HepG2 (cell line): ENCODE measurements at regions not wholly inside any gene's neighbourhood (a gene's known extent, or its start where the extent isn't known, plus 50 kb on each side); places are given as distances from the start of the nearest gene placed in this dataset.

Experiments used
- ATAC-seq: fragments of 200-7000 bp; cut with Tn5 transposase; 3 replicates; pipeline ENCODE4 v1.9.1; 2020; ENCODE audit warnings: mild to moderate bottlenecking, moderate library complexity
- BruUV-seq: library from RNA; stranded (reverse); fragments of 400-500 nt; replicated peaks from 2 replicates; lab custom pipeline; 2021; lab: Mats Ljungman, UMichigan
- CTCF ChIA-PET: fragments of 300-600 bp; formaldehyde crosslinking; extraction: SDS; loops from one replicate; lab custom pipeline; 2021; ENCODE audit warnings: low total read pairs, inconsistent platforms, low intra/inter-chr PET ratio; lab: Yijun Ruan, JAX
- POLR2A ChIA-PET: fragments of 350-600 bp; sonication (Branson Sonifier 250); formaldehyde crosslinking; loops from one replicate; lab custom pipeline; 2020; ENCODE audit warnings: antibody characterized with exemption, inconsistent platforms; lab: Yijun Ruan, JAX
- DNase-seq: peaks from one replicate; pipeline ENCODE4 v3.0.0-alpha.2; 2015; ENCODE audit warnings: low spot score
- FAIRE-seq: peaks from 3 replicates; lab custom pipeline; 2011; peaks lifted over from hg19 to GRCh38; lab: Jason Lieb, UNC
- H2AFZ ChIP-seq: one replicate; pipeline ENCODE4 v1.6.1; 2011; ENCODE audit warnings: low read length, inconsistent platforms
- H3K27ac ChIP-seq: fragments of 300-600 bp; 3 replicates; pipeline ENCODE4 v1.8.0; 2011; ENCODE audit warnings: mixed run types, mild to moderate bottlenecking, mixed read lengths, low read length, inconsistent platforms; ENCODE audit not compliant: insufficient read depth; ENCODE audit errors: extremely low read length
- H3K27me3 ChIP-seq, 2 experiments: fragments of 200-600 bp in 1 of 2; 2 replicates in 1 of 2; 3 replicates in 1 of 2; pipeline versions ENCODE4 v1.6.0 to v1.8.0; 2011; ENCODE audit warnings: low read length in 2 of 2, mild to moderate bottlenecking in 2 of 2, moderate library complexity in 2 of 2, inconsistent platforms in 1 of 2; ENCODE audit not compliant: insufficient read depth in 2 of 2, control insufficient read depth in 1 of 2
- H3K36me3 ChIP-seq, 2 experiments: fragments of 200-600 bp in 1 of 2; replicated peaks in 1 of 2; 2 replicates in 1 of 2; 3 replicates in 1 of 2; pipeline versions ENCODE4 v1.5.1 to v1.8.0; 2011; ENCODE audit warnings: low read length in 2 of 2, inconsistent platforms in 1 of 2; ENCODE audit not compliant: insufficient read depth in 2 of 2, control insufficient read depth in 1 of 2
- H3K4me1 ChIP-seq: 2 replicates; pipeline ENCODE4 v1.5.1; 2012; ENCODE audit warnings: low read length, inconsistent platforms; ENCODE audit not compliant: insufficient read depth
- H3K4me2 ChIP-seq: 2 replicates; pipeline ENCODE4 v1.6.0; 2011; ENCODE audit warnings: low read depth, low read length, inconsistent platforms
- H3K4me3 ChIP-seq, 3 experiments: fragments of 200-600 bp in 1 of 3; sonication (generic), shearing (Covaris generic) in 1 of 3; replicated peaks in 1 of 3; 2 replicates each; pipeline ENCODE4 v1.5.1; 2011 to 2016; ENCODE audit warnings: low read length in 3 of 3, inconsistent platforms in 2 of 3, low read depth in 2 of 3, mild to moderate bottlenecking in 2 of 3, control low read depth in 1 of 3, mixed read lengths in 1 of 3; ENCODE audit not compliant: insufficient read depth in 1 of 3
- H3K79me2 ChIP-seq: one replicate; pipeline ENCODE4 v1.6.1; 2011; ENCODE audit warnings: low read length, inconsistent platforms; ENCODE audit not compliant: insufficient read depth
- H3K9ac ChIP-seq: 2 replicates; pipeline ENCODE4 v1.6.0; 2011; ENCODE audit warnings: mild to moderate bottlenecking, low read depth, low read length, inconsistent platforms; ENCODE audit not compliant: insufficient read depth
- H3K9me3 ChIP-seq: 2 replicates; pipeline ENCODE4 v1.5.1; 2012; ENCODE audit warnings: mild to moderate bottlenecking, low read length
- H4K20me1 ChIP-seq: 2 replicates; pipeline ENCODE4 v1.6.0; 2011; ENCODE audit warnings: inconsistent platforms, mild to moderate bottlenecking, low read length, moderate library complexity; ENCODE audit not compliant: insufficient read depth
- DBP ChIP-seq: sonication (generic); formaldehyde crosslinking; IDR thresholded peaks from 2 replicates; pipeline ENCODE4 v1.4.0; 2020; ENCODE audit warnings: missing genetic modification reagents; ENCODE audit errors: not compliant biosample characterization
- FOXK2 ChIP-seq: fragments of 450-650 bp; IDR thresholded peaks from 2 replicates; pipeline ENCODE4 v1.6.1; 2016
- FOXM1 ChIP-seq: sonication (generic); formaldehyde crosslinking; IDR thresholded peaks from 2 replicates; pipeline ENCODE4 v1.5.0; 2020; ENCODE audit warnings: missing genetic modification reagents
- IKZF4 ChIP-seq: sonication (generic); formaldehyde crosslinking; IDR thresholded peaks from 2 replicates; pipeline ENCODE4 v1.5.1; 2020; ENCODE audit warnings: borderline replicate concordance, mild to moderate bottlenecking, low read depth, missing genetic modification reagents; ENCODE audit errors: not compliant biosample characterization
- PTBP1 ChIP-seq: fragments of 200-400 bp; formaldehyde crosslinking; IDR thresholded peaks from 2 replicates; pipeline ENCODE4 v1.6.1; 2018; ENCODE audit warnings: low read length, low read depth; ENCODE audit not compliant: poor library complexity, severe bottlenecking
- SRSF9 ChIP-seq: fragments of 200-400 bp; formaldehyde crosslinking; IDR thresholded peaks from 2 replicates; pipeline ENCODE4 v1.6.1; 2018; ENCODE audit warnings: borderline replicate concordance, mild to moderate bottlenecking, low read depth, low read length; ENCODE audit not compliant: insufficient read depth, poor library complexity, severe bottlenecking
- THAP8 ChIP-seq: sonication (generic); formaldehyde crosslinking; IDR thresholded peaks from 2 replicates; pipeline ENCODE4 v1.5.1; 2020; ENCODE audit warnings: missing genetic modification reagents, mild to moderate bottlenecking, borderline replicate concordance
- ZNF660 ChIP-seq: sonication (generic); formaldehyde crosslinking; IDR thresholded peaks from 2 replicates; pipeline ENCODE4 v1.5.1; 2020; ENCODE audit warnings: mild to moderate bottlenecking, low read depth, missing genetic modification reagents, borderline replicate concordance
- WGBS: methylation state at CpG from one replicate; pipeline ENCODE4 v1.1.6; 2017; ENCODE audit warnings: low lambda C conversion rate; 5-methylcytosine and 5-hydroxymethylcytosine counted together
- in situ Hi-C: cut with HindIII; loops from 2 replicates; pipeline ENCODE4 v1.10.0; 2017; ENCODE audit warnings: low pct_unique_long_range_greater_than_20kb; ENCODE audit not compliant: extremely low pct_ligation_motif_present
- intact Hi-C: fragments of 100-400 bp; cut with micrococcal nuclease; formaldehyde crosslinking; loops from one replicate; pipeline ENCODE4 v1.10.0; 2022; ENCODE audit not compliant: unreplicated experiment

- no peak for FAIRE-seq
- Histone ChIP-seq H3K4me1 (no peaks in the 10 kb centered on the region), H3K9ac (no peak overlapping the region), H3K36me3 (no peaks in the 10 kb centered on the region), H2AFZ (no peak overlapping the region), H3K4me2 (no peak overlapping the region), H3K9me3 (no peaks in the 10 kb centered on the region), H4K20me1 (no peaks in the 10 kb centered on the region), H3K79me2 (no peaks in the 10 kb centered on the region), H3K27ac (no peak overlapping the region), H3K27me3 (no peaks in the 10 kb centered on the region), H3K4me3 (no peak overlapping the region)
- WGBS: 55% methylated on average over 2 of the region's 2 CpGs
- TF ChIP-seq THAP8 (CRISPR knock-in tag): no peak
- TF ChIP-seq FOXM1 (CRISPR knock-in tag): no peak
- no peak for TF ChIP-seq ZNF660 (CRISPR knock-in tag)
- TF ChIP-seq DBP: no peak
- TF ChIP-seq IKZF4 (CRISPR knock-in tag): no peak
- no peak for TF ChIP-seq PTBP1
- TF ChIP-seq FOXK2: no peak
- TF ChIP-seq SRSF9: no peak
- in situ Hi-C loops (no loop called here), intact Hi-C loops (no loop called here)
- BruUV-seq: no TSS peak
- no peak for ATAC-seq
- ChIA-PET CTCF (no interaction called here), POLR2A (no interaction called here)
- DNase-seq: no peak
Measured at GRCh38 chrX:8232406-8232805, 61.3 kb upstream of the VCX2 start.
